Neuronal stem cell (in vitro differentiated cells): ENCODE measurements at regions not wholly inside any gene's neighbourhood (a gene's known extent, or its start where the extent isn't known, plus 50 kb on each side); places are given as distances from the start of the nearest gene placed in this dataset.

Experiments
- DNase-seq: peaks from one replicate; pipeline ENCODE4 v3.0.0-alpha.2; 2013; ENCODE audit warnings: low spot score
- H2AFZ ChIP-seq: one replicate; pipeline ENCODE4 v1.6.1; 2013; ENCODE audit warnings: mild to moderate bottlenecking, low read length, inconsistent platforms
- H2AK5ac ChIP-seq: 2 replicates; pipeline ENCODE4 v1.6.1; 2013; ENCODE audit warnings: low read depth, mild to moderate bottlenecking, inconsistent platforms, low read length, moderate library complexity, mixed read lengths
- H2BK120ac ChIP-seq: 2 replicates; pipeline ENCODE4 v1.6.1; 2013; ENCODE audit warnings: low read depth, mild to moderate bottlenecking, inconsistent platforms, low read length, moderate library complexity, mixed read lengths
- H2BK12ac ChIP-seq: one replicate; pipeline ENCODE4 v1.6.1; 2013; ENCODE audit warnings: low read length, inconsistent platforms
- H2BK15ac ChIP-seq: 2 replicates; pipeline ENCODE4 v1.6.1; 2013; ENCODE audit warnings: mild to moderate bottlenecking, low read length, inconsistent platforms, mixed read lengths
- H2BK5ac ChIP-seq: one replicate; pipeline ENCODE4 v1.6.1; 2013; ENCODE audit warnings: inconsistent platforms, mild to moderate bottlenecking, low read length, moderate library complexity
- H3K14ac ChIP-seq: one replicate; pipeline ENCODE4 v1.6.1; 2013; ENCODE audit warnings: low read length, inconsistent platforms
- H3K18ac ChIP-seq: 2 replicates; pipeline ENCODE4 v1.6.1; 2013; ENCODE audit warnings: low read length, inconsistent platforms
- H3K23ac ChIP-seq: 2 replicates; pipeline ENCODE4 v1.6.1; 2013; ENCODE audit warnings: low read depth, mild to moderate bottlenecking, mixed read lengths, low read length, inconsistent platforms; ENCODE audit not compliant: poor library complexity
- H3K27ac ChIP-seq: replicated peaks from 3 replicates; pipeline ENCODE4 v1.5.1; 2013; ENCODE audit warnings: low read length, inconsistent platforms
- H3K27me3 ChIP-seq, 3 experiments: 2 replicates each; pipeline ENCODE4 v1.6.1; 2013; ENCODE audit warnings: low read length in 3 of 3, mild to moderate bottlenecking in 2 of 3, inconsistent platforms in 1 of 3, low read depth in 1 of 3, mixed read lengths in 1 of 3, moderate library complexity in 1 of 3; ENCODE audit not compliant: control insufficient read depth in 3 of 3, insufficient read depth in 3 of 3
- H3K36me3 ChIP-seq, 2 donors: replicated peaks in 1 of 2; 2 replicates each; pipeline ENCODE4 v1.6.1; 2013; ENCODE audit warnings: low read length in 2 of 2; ENCODE audit not compliant: control insufficient read depth in 2 of 2, insufficient read depth in 2 of 2
- H3K4ac ChIP-seq: 2 replicates; pipeline ENCODE4 v1.6.1; 2013; ENCODE audit warnings: inconsistent platforms, mild to moderate bottlenecking, low read length, moderate library complexity
- H3K4me1 ChIP-seq, 2 donors: 1 replicate in 1 of 2; 2 replicates in 1 of 2; pipeline ENCODE4 v1.6.1; 2013; ENCODE audit warnings: low read length in 2 of 2, low read depth in 1 of 2; ENCODE audit not compliant: control insufficient read depth in 2 of 2, insufficient read depth in 1 of 2
- H3K4me2 ChIP-seq: one replicate; pipeline ENCODE4 v1.6.1; 2013; ENCODE audit warnings: mild to moderate bottlenecking, low read length, inconsistent platforms; ENCODE audit not compliant: insufficient read depth, poor library complexity, severe bottlenecking
- H3K4me3 ChIP-seq, 2 donors: 2 replicates each; pipeline ENCODE4 v1.5.1; 2013; ENCODE audit warnings: low read length in 2 of 2, mild to moderate bottlenecking in 2 of 2, inconsistent platforms in 1 of 2, moderate library complexity in 1 of 2
- H3K79me1 ChIP-seq: one replicate; pipeline ENCODE4 v1.6.1; 2013; ENCODE audit warnings: low read depth, mild to moderate bottlenecking, inconsistent platforms, low read length, moderate library complexity
- H3K9ac ChIP-seq: one replicate; pipeline ENCODE4 v1.6.1; 2013; ENCODE audit warnings: mild to moderate bottlenecking, low read depth, low read length, inconsistent platforms; ENCODE audit not compliant: poor library complexity
- H3K9me3 ChIP-seq, 2 donors: replicated peaks in 1 of 2; 2 replicates each; pipeline versions ENCODE3 to v1.6.1; 2013; ENCODE audit warnings: low read length in 2 of 2, mild to moderate bottlenecking in 2 of 2, inconsistent platforms in 1 of 2, low read depth in 1 of 2, mixed read lengths in 1 of 2, moderate library complexity in 1 of 2; ENCODE audit not compliant: control insufficient read depth in 2 of 2, insufficient read depth in 1 of 2
- H4K8ac ChIP-seq: one replicate; pipeline ENCODE4 v1.6.1; 2013; ENCODE audit warnings: low read depth, mild to moderate bottlenecking, inconsistent platforms, low read length, moderate library complexity
- H4K91ac ChIP-seq: one replicate; pipeline ENCODE4 v1.6.1; 2013; ENCODE audit warnings: low read length, low read depth, mild to moderate bottlenecking, inconsistent platforms; ENCODE audit not compliant: poor library complexity
- WGBS, 2 donors: extraction: QIAGEN DNeasy Blood & Tissue Kit; methylation state at CpG; one replicate each; pipeline ENCODE4 v1.1.7; 2013; ENCODE audit warnings: missing lambda C conversion rate in 2 of 2, mixed read lengths in 1 of 2; ENCODE audit not compliant: insufficient read length in 2 of 2, insufficient replicate concordance in 1 of 2; ENCODE audit errors: extremely low coverage in 2 of 2; 5-methylcytosine and 5-hydroxymethylcytosine counted together

DNA sequence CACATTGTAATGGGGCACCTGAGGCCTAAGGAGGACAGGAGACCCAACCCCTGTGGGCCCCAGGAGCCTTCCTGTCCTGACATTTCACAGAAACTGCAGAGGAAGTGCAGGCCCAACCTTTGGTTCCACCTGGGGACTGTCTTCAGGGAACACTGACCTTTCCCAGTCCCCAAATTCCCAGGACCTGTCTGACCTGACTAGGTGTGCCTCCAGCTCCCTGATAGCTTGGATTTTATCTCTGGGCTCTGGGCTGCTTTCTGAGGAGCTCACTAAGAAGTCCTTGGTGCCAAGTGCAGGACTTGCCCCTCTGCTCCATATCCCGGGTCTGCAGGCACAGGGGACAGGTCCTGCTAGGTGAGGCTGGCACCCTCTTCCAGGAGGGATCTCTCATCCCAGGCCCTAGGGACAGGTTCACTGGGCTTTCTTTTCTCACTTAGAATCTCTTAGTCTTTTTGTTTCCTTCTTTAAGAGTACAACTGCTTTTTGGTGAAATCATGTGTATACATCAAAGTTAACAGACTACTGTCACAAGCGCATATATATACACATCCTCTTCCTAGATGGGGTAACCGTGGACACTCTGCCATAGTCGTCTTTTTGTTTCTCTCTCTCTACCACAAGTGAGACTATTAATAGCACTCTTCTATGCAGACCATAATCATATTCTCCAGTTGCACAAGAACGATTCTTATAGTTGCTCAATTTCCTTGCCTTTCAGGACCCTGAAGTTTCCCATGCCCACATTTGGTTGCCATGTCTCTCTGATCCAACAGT, 72.0 kb upstream of the IGLL5 start:
- H2BK12ac ChIP-seq = no peak overlapping the region
- H2AK5ac ChIP-seq = no peak overlapping the region
- no peak overlapping the region for H3K23ac ChIP-seq
- H3K4me3 ChIP-seq = no peak overlapping the region
- no peak overlapping the region for H3K14ac ChIP-seq
- no peaks in the 10 kb centered on the region for H3K4me1 ChIP-seq
- no peak for DNase-seq
- H3K9me3 ChIP-seq = peaks cover 0 to 2% of the 10 kb centered on the region in 2 donors
- H3K36me3 ChIP-seq = no peaks in the 10 kb centered on the region
- H2AFZ ChIP-seq = no peak overlapping the region
- H2BK15ac ChIP-seq = no peak overlapping the region
- H2BK5ac ChIP-seq = no peak overlapping the region
- no peak overlapping the region for H4K91ac ChIP-seq
- H3K9ac ChIP-seq = no peak overlapping the region
- no peak overlapping the region for H3K18ac ChIP-seq
- H3K27ac ChIP-seq = no peak overlapping the region
- H2BK120ac ChIP-seq = no peak overlapping the region
- H3K27me3 ChIP-seq = peaks cover 0 to 9% (median 0%) of the 10 kb centered on the region in 3 experiments
- H3K4me2 ChIP-seq = no peak overlapping the region
- H4K8ac ChIP-seq = no peak overlapping the region
- no CpG with 5 or more reads among the region's 5 CpGs for WGBS, 2 donors
- H3K4ac ChIP-seq = no peak overlapping the region
- no peaks in the 10 kb centered on the region for H3K79me1 ChIP-seq

DNA sequence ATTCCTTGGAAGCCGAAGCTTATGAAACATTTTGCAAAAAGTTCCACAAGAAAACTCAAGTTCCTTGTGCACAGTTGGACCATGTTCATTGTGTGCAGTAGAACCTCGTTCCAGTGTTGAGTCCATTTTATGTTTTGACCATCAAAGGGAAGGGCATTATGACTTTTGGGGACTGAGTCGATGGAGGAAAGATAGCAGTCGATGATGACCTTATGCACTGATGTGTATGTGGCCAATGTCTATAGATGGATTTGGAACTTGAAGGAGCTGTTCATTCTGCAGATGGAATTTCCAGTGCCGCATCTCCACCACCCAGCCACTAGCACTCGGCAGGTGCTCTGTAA, 71.5 kb upstream of the IGLL5 start:
- Histone ChIP-seq H2BK15ac (no peak overlapping the region), H3K27ac (no peak overlapping the region), H3K9ac (no peak overlapping the region), H3K4me1 (no peaks in the 10 kb centered on the region), H2BK12ac (no peak overlapping the region), H2BK120ac (no peak overlapping the region), H2BK5ac (no peak overlapping the region), H4K91ac (no peak overlapping the region), H2AK5ac (no peak overlapping the region), H3K14ac (no peak overlapping the region), H3K23ac (no peak overlapping the region), H3K27me3 (peaks cover 0 to 9% (median 0%) of the 10 kb centered on the region in 3 experiments), H3K79me1 (no peaks in the 10 kb centered on the region), H3K4me2 (no peak overlapping the region), H3K4me3 (no peak overlapping the region), H3K9me3 (peaks cover 0 to 2% of the 10 kb centered on the region in 2 donors), H3K18ac (no peak overlapping the region), H4K8ac (no peak overlapping the region), H3K4ac (no peak overlapping the region), H3K36me3 (no peaks in the 10 kb centered on the region), H2AFZ (no peak overlapping the region)
- no peak for DNase-seq
- WGBS, 2 donors = no CpG with 5 or more reads among the region's 6 CpGs

DNA sequence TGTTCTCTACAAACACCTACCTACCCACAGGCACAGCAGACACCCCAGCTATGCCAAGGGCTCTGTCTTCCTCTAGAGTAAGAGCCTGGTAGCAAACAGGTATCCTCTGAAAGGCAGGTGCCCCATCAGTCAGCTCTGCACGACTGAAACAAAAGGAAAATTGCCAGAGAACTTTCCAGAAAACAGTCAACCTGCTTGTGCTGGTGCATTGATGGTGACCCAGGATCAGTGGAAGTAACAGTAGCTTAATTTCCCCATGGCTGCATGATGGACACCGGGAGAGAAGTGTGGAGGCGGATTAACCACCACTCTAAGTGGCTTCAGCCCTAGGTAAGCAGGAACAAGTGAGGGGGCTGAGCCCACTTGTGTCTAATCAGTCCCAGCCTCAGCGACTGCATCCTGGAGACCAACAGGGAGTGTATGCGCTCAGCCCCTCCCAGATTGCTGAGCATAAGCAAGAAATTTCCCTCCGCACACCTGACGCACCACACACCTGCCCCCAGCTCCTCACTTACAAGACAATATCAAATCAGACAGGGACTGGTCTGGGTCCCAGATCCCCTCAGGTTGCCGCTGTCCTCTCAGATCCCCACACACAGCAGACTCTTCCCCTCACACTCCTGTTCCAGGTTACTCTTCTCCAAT, 70.7 kb upstream of the IGLL5 start:
- Histone ChIP-seq H2AFZ (no peak overlapping the region), H4K91ac (no peak overlapping the region), H3K18ac (peak overlapping the region; percentile 51), H2BK5ac (no peak overlapping the region), H2AK5ac (no peak overlapping the region), H2BK120ac (no peak overlapping the region), H3K36me3 (no peaks in the 10 kb centered on the region), H2BK15ac (no peak overlapping the region), H3K4me1 (no peaks in the 10 kb centered on the region), H3K4ac (no peak overlapping the region), H3K9ac (no peak overlapping the region), H3K27me3 (peaks cover 0 to 9% (median 0%) of the 10 kb centered on the region in 3 experiments), H2BK12ac (no peak overlapping the region), H3K9me3 (peaks cover 0 to 2% of the 10 kb centered on the region in 2 donors), H3K4me2 (no peak overlapping the region), H4K8ac (no peak overlapping the region), H3K14ac (no peak overlapping the region), H3K79me1 (no peaks in the 10 kb centered on the region), H3K4me3 (no peak overlapping the region), H3K23ac (peak overlapping the region; percentile 38), H3K27ac (no peak overlapping the region)
- DNase-seq = no peak
- no CpG with 5 or more reads among the region's 8 CpGs for WGBS, 2 donors

DNA sequence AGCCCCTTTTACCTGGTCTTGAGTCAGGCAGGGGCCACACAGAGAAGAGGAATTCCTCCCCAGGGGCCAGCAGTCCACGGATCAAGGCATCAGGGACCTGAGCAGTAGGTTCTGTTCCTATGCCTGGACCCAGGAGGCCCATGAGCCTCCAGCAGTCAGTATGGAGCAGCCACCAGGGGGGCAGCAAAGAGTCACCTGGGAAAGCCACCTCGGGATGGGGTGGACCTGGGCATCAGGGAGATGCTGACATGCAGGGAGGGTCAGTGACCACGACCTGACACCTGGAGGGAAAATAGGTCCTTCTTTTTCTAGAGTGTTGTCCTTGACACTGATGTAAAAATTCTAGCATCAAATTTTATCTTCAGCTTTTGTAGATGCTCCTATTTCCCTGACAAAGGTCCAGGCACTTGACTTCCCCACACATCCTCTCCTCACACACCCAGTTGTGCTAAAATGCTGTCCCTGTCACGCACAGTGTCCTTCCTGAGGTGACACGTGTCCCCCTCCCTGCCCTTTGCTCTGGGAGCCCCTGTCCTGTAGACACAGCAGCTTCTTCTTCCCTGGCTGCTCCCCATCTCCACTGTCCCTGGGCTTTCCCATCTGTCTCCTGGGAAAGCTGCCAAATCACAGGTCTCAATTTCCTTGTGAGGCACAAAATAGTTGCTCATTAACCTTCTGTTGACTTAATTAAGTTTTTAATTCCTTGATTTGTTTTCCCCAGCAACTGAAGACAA, 70.0 kb upstream of the IGLL5 start:
- H2AFZ ChIP-seq = no peak overlapping the region
- H2BK5ac ChIP-seq = no peak overlapping the region
- no peaks in the 10 kb centered on the region for H3K36me3 ChIP-seq
- no peaks in the 10 kb centered on the region for H3K79me1 ChIP-seq
- H4K91ac ChIP-seq = no peak overlapping the region
- H3K4me3 ChIP-seq = no peak overlapping the region
- no peak overlapping the region for H4K8ac ChIP-seq
- no peak overlapping the region for H2BK120ac ChIP-seq
- H2BK12ac ChIP-seq = no peak overlapping the region
- H3K23ac ChIP-seq = no peak overlapping the region
- no peak for DNase-seq
- H3K4me1 ChIP-seq = no peaks in the 10 kb centered on the region
- no peak overlapping the region for H3K4ac ChIP-seq
- no peak overlapping the region for H3K27ac ChIP-seq
- H3K18ac ChIP-seq = no peak overlapping the region
- no peak overlapping the region for H3K4me2 ChIP-seq
- peaks cover 0 to 2% of the 10 kb centered on the region in 2 donors for H3K9me3 ChIP-seq
- peaks cover 0 to 9% (median 0%) of the 10 kb centered on the region in 3 experiments for H3K27me3 ChIP-seq
- WGBS, 2 donors = no CpG with 5 or more reads among the region's 5 CpGs
- H2BK15ac ChIP-seq = no peak overlapping the region
- H2AK5ac ChIP-seq = no peak overlapping the region
- H3K9ac ChIP-seq = no peak overlapping the region
- H3K14ac ChIP-seq = no peak overlapping the region
